ENCODE measurements at regions not wholly inside any gene's neighbourhood (a gene's known extent, or its start where the extent isn't known, plus 50 kb on each side); places are given as distances from the start of the nearest gene placed in this dataset.

DNA sequence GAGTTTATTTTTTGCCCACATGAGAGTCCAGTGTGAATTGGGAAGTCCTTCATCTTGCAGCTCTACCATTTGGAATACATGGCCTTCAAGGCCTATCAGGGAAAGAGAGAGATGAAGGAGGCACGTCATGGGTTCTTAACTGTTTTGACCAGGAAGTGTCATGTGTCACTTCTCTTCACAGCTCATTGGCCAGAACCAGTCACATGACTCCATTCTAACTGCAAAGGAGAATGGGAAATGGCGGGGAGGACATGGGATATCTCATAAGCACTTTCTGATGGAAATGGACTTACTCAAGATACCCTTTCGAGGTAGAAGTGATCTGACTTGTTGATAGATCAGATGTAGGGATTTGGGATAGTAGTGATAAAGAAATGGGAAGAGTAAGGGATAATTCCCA lies 57.9 kb upstream of the CES5A start:
- DNase-seq (ENCODE audit: low spot score) (no peak), ATAC-seq (no peak)
- Mint-ChIP-seq H3K9me3 (peaks cover 38% of the 10 kb centered on the region), H3K27me3 (ENCODE audit: low read depth) (peaks cover 11% of the 10 kb centered on the region; the same call in 1 of the 2 replicates), H3K4me3 (no peak overlapping the region), H3K36me3 (no peaks in the 10 kb centered on the region), H3K27ac (no peak overlapping the region), H3K4me1 (peaks cover 8% of the 10 kb centered on the region)
- CTCF ChIA-PET = no interaction called here
- POLR2A ChIA-PET = no interaction called here
- TF ChIP-seq GTF2I (CRISPR knock-in tag; conservative IDR thresholded peaks at IDR 0.05) = no peak
- TF ChIP-seq, protein P1, sequence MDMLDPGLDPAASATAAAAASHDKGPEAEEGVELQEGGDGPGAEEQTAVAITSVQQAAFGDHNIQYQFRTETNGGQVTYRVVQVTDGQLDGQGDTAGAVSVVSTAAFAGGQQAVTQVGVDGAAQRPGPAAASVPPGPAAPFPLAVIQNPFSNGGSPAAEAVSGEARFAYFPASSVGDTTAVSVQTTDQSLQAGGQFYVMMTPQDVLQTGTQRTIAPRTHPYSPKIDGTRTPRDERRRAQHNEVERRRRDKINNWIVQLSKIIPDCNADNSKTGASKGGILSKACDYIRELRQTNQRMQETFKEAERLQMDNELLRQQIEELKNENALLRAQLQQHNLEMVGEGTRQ (CRISPR knock-in tag; IDR thresholded peaks at IDR 0.05) = peak; percentile 40; the same call in 1 of the 2 replicates

DNA sequence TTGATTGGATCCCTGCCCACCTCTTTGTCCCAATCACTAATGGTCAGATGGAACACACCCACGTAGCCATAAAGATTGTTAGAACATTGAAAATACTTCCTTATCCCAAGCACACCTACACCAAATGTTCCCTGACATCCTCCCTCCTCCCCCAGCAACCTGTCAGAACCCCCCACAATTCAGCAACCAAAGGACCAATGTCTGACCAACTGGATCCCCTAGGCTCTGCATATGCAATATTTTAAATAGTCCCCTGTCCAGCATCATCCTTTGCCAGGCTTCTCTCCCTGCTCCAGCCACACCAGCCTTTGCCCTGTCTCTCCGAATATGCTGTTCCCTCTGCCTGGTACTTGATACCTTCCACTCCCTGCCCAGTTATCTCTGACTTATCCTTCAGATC lies 54.9 kb upstream of the CES5A start:
- CTCF ChIA-PET = no interaction called here

DNA sequence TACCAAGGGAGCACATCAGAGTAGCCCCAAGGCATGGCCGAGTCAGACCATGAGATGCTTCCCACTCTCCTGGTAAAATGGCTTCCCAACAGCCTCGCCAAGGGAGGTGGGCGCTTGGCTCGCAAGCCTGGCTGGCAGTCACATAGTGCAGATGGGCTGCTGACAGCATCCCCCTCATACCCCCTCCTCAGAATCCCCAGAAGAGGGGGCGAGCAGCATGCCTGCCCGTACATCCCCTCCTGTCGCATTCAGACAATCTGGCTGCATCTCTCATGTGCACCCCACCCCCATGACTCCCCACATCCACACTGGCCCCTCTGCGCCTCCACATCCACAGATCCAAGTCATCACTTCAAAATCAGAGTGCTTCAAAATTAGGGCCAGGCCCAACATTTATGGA lies 54.0 kb upstream of the CES5A start:
- Mint-ChIP-seq H3K27me3 (ENCODE audit: low read depth) (peaks cover 6% of the 10 kb centered on the region; the same call in 1 of the 2 replicates), H3K4me1 (no peaks in the 10 kb centered on the region), H3K4me3 (no peak overlapping the region), H3K36me3 (no peaks in the 10 kb centered on the region), H3K9me3 (peaks cover 20% of the 10 kb centered on the region), H3K27ac (no peak overlapping the region)
- ATAC-seq (no peak), DNase-seq (ENCODE audit: low spot score) (no peak)
- ChIA-PET CTCF (no interaction called here), POLR2A (no interaction called here)
- TF ChIP-seq, protein P2, sequence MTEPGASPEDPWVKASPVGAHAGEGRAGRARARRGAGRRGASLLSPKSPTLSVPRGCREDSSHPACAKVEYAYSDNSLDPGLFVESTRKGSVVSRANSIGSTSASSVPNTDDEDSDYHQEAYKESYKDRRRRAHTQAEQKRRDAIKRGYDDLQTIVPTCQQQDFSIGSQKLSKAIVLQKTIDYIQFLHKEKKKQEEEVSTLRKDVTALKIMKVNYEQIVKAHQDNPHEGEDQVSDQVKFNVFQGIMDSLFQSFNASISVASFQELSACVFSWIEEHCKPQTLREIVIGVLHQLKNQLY (CRISPR knock-in tag; IDR thresholded peaks at IDR 0.05) = no peak
- TF ChIP-seq, protein P1 (CRISPR knock-in tag; IDR thresholded peaks at IDR 0.05) = no peak
- TF ChIP-seq NFYB (CRISPR knock-in tag; conservative IDR thresholded peaks at IDR 0.05; ENCODE audit: low read depth) = no peak
- no peak for TF ChIP-seq OVOL2 (CRISPR knock-in tag; IDR thresholded peaks at IDR 0.05; ENCODE audit: borderline replicate concordance)
- TF ChIP-seq, protein P3, sequence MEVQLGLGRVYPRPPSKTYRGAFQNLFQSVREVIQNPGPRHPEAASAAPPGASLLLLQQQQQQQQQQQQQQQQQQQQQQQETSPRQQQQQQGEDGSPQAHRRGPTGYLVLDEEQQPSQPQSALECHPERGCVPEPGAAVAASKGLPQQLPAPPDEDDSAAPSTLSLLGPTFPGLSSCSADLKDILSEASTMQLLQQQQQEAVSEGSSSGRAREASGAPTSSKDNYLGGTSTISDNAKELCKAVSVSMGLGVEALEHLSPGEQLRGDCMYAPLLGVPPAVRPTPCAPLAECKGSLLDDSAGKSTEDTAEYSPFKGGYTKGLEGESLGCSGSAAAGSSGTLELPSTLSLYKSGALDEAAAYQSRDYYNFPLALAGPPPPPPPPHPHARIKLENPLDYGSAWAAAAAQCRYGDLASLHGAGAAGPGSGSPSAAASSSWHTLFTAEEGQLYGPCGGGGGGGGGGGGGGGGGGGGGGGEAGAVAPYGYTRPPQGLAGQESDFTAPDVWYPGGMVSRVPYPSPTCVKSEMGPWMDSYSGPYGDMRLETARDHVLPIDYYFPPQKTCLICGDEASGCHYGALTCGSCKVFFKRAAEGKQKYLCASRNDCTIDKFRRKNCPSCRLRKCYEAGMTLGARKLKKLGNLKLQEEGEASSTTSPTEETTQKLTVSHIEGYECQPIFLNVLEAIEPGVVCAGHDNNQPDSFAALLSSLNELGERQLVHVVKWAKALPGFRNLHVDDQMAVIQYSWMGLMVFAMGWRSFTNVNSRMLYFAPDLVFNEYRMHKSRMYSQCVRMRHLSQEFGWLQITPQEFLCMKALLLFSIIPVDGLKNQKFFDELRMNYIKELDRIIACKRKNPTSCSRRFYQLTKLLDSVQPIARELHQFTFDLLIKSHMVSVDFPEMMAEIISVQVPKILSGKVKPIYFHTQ (CRISPR knock-in tag; IDR thresholded peaks at IDR 0.05) = no peak
- no peak for TF ChIP-seq SP1 (CRISPR knock-in tag; conservative IDR thresholded peaks at IDR 0.05)
- no peak for TF ChIP-seq TEAD4 (CRISPR knock-in tag; IDR thresholded peaks at IDR 0.05)
- no peak for TF ChIP-seq RELA (CRISPR knock-in tag; IDR thresholded peaks at IDR 0.05; ENCODE audit: borderline replicate concordance)
- TF ChIP-seq, protein P4, sequence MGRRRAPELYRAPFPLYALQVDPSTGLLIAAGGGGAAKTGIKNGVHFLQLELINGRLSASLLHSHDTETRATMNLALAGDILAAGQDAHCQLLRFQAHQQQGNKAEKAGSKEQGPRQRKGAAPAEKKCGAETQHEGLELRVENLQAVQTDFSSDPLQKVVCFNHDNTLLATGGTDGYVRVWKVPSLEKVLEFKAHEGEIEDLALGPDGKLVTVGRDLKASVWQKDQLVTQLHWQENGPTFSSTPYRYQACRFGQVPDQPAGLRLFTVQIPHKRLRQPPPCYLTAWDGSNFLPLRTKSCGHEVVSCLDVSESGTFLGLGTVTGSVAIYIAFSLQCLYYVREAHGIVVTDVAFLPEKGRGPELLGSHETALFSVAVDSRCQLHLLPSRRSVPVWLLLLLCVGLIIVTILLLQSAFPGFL (CRISPR knock-in tag; IDR thresholded peaks at IDR 0.05; ENCODE audit: borderline replicate concordance) = no peak
- no peak for TF ChIP-seq ZBTB21 (CRISPR knock-in tag; IDR thresholded peaks at IDR 0.05; ENCODE audit: borderline replicate concordance)
- no peak for TF ChIP-seq ZNF121 (CRISPR knock-in tag; IDR thresholded peaks at IDR 0.05)

More for the DNA sequence above, 54.9 kb upstream of the CES5A start:
- Mint-ChIP-seq H3K9me3 (peaks cover 24% of the 10 kb centered on the region), H3K4me3 (no peak overlapping the region), H3K4me1 (no peaks in the 10 kb centered on the region), H3K27ac (no peak overlapping the region), H3K27me3 (ENCODE audit: low read depth) (peaks cover 6% of the 10 kb centered on the region; the same call in 1 of the 2 replicates), H3K36me3 (no peaks in the 10 kb centered on the region)
- ATAC-seq (no peak), DNase-seq (ENCODE audit: low spot score) (no peak)
- POLR2A ChIA-PET = no interaction called here
- TF ChIP-seq, protein P5, sequence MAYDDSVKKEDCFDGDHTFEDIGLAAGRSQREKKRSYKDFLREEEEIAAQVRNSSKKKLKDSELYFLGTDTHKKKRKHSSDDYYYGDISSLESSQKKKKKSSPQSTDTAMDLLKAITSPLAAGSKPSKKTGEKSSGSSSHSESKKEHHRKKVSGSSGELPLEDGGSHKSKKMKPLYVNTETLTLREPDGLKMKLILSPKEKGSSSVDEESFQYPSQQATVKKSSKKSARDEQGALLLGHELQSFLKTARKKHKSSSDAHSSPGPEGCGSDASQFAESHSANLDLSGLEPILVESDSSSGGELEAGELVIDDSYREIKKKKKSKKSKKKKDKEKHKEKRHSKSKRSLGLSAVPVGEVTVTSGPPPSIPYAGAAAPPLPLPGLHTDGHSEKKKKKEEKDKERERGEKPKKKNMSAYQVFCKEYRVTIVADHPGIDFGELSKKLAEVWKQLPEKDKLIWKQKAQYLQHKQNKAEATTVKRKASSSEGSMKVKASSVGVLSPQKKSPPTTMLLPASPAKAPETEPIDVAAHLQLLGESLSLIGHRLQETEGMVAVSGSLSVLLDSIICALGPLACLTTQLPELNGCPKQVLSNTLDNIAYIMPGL (CRISPR knock-in tag; IDR thresholded peaks at IDR 0.05) = no peak
- TF ChIP-seq MYBL2 (CRISPR knock-in tag; IDR thresholded peaks at IDR 0.05) = no peak
- TF ChIP-seq, protein P1 (CRISPR knock-in tag; IDR thresholded peaks at IDR 0.05) = no peak
- TF ChIP-seq NFE2L1 (CRISPR knock-in tag; IDR thresholded peaks at IDR 0.05) = no peak
- TF ChIP-seq, protein P6, sequence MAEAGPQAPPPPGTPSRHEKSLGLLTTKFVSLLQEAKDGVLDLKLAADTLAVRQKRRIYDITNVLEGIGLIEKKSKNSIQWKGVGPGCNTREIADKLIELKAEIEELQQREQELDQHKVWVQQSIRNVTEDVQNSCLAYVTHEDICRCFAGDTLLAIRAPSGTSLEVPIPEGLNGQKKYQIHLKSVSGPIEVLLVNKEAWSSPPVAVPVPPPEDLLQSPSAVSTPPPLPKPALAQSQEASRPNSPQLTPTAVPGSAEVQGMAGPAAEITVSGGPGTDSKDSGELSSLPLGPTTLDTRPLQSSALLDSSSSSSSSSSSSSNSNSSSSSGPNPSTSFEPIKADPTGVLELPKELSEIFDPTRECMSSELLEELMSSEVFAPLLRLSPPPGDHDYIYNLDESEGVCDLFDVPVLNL (CRISPR knock-in tag; IDR thresholded peaks at IDR 0.05; ENCODE audit: borderline replicate concordance, low read depth) = no peak
- TF ChIP-seq, protein P7, sequence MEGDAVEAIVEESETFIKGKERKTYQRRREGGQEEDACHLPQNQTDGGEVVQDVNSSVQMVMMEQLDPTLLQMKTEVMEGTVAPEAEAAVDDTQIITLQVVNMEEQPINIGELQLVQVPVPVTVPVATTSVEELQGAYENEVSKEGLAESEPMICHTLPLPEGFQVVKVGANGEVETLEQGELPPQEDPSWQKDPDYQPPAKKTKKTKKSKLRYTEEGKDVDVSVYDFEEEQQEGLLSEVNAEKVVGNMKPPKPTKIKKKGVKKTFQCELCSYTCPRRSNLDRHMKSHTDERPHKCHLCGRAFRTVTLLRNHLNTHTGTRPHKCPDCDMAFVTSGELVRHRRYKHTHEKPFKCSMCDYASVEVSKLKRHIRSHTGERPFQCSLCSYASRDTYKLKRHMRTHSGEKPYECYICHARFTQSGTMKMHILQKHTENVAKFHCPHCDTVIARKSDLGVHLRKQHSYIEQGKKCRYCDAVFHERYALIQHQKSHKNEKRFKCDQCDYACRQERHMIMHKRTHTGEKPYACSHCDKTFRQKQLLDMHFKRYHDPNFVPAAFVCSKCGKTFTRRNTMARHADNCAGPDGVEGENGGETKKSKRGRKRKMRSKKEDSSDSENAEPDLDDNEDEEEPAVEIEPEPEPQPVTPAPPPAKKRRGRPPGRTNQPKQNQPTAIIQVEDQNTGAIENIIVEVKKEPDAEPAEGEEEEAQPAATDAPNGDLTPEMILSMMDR (IDR thresholded peaks at IDR 0.05) = no peak
